ENCODE measurements at regions not wholly inside any gene's neighbourhood (a gene's known extent, or its start where the extent isn't known, plus 50 kb on each side); places are given as distances from the start of the nearest gene placed in this dataset.

DNA sequence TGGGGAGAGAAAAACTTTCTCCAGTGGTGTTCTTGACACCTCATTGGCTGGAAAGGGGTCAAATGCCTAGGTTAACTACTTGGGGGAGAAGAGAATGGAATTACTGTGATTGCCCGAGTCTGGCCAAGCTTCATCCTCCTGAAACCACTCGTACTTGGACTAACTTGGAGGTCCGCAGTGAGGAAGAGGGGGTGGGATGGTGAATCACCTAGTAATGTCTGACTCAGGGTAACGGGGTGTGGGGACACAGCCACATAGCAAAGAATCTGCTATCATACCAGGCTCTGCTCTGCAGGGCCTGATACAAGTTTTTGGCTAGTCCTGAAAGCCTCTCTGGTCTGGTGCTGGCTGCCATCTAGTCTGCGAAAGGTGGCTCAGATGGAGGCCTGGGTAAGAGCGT, 190.9 kb downstream of the RPS24 start:
- Mint-ChIP-seq H3K9me3 (ENCODE audit: low read depth, unreplicated experiment) (no peaks in the 10 kb centered on the region), H3K27me3 (ENCODE audit: unreplicated experiment) (peaks cover 95% of the 10 kb centered on the region), H3K27ac (ENCODE audit: unreplicated experiment) (no peak overlapping the region), H3K4me1 (ENCODE audit: low read depth, unreplicated experiment) (no peaks in the 10 kb centered on the region), H3K36me3 (ENCODE audit: insufficient read depth, unreplicated experiment) (no peaks in the 10 kb centered on the region), H3K4me3 (ENCODE audit: low read depth, unreplicated experiment) (no peak overlapping the region)
- BruUV-seq (replicated peaks) = no TSS peak
- DNase-seq = no peak
- intact Hi-C loops (cut with micrococcal nuclease; ENCODE audit: unreplicated experiment) = no loop called here
- TF ChIP-seq, protein P1, sequence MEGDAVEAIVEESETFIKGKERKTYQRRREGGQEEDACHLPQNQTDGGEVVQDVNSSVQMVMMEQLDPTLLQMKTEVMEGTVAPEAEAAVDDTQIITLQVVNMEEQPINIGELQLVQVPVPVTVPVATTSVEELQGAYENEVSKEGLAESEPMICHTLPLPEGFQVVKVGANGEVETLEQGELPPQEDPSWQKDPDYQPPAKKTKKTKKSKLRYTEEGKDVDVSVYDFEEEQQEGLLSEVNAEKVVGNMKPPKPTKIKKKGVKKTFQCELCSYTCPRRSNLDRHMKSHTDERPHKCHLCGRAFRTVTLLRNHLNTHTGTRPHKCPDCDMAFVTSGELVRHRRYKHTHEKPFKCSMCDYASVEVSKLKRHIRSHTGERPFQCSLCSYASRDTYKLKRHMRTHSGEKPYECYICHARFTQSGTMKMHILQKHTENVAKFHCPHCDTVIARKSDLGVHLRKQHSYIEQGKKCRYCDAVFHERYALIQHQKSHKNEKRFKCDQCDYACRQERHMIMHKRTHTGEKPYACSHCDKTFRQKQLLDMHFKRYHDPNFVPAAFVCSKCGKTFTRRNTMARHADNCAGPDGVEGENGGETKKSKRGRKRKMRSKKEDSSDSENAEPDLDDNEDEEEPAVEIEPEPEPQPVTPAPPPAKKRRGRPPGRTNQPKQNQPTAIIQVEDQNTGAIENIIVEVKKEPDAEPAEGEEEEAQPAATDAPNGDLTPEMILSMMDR (IDR thresholded peaks at IDR 0.05; ENCODE audit: unreplicated experiment) = no peak
- CTCF ChIA-PET = no interaction called here

DNA sequence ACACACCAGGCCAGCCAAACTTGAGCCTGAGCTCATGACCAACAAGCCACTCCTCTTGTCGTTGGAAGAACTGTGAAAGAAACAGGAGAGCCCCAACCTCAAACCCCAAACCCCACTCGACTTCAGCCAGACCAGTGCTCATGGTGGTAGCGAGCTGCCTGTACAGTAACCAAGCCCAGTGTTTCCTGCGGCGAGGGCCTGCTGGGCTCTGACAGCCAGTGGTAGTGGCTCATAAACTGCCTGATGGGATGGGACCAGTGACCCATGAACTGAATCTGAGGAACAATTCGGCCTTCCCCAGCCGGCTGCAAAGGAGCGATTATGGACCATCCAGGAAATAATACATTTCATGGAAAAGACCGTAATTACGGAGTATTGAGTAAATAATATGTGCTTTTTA, 191.9 kb downstream of the RPS24 start:
- H3K27me3 Mint-ChIP-seq (ENCODE audit: unreplicated experiment) = peaks cover 95% of the 10 kb centered on the region

DNA sequence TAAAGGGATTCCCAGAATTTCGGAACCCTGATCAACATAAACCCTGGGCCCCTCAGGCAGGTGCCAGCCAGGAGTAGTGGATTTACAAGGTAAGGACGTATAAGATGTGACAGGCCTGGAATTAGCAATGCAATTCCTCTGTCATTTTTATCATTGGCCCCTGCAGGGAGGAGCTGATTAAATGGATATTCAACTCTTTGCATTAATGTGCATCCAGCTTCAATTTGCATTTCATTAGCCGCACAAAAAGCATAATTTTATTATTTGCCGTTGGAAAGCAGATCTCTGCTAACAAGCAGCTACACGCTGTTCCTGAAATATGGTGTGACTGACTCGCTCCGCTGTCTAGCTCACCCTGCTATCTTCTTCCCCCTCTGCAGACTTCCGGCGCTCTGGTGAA, 195.8 kb downstream of the RPS24 start:
- no peak for DNase-seq
- H3K27ac Mint-ChIP-seq (ENCODE audit: unreplicated experiment) = no peak overlapping the region
- peaks cover 93% of the 10 kb centered on the region for H3K27me3 Mint-ChIP-seq (ENCODE audit: unreplicated experiment)
- BruUV-seq (replicated peaks) = no TSS peak
- H3K4me3 Mint-ChIP-seq (ENCODE audit: low read depth, unreplicated experiment) = no peak overlapping the region
- TF ChIP-seq, protein P1 (IDR thresholded peaks at IDR 0.05; ENCODE audit: unreplicated experiment) = no peak
- CTCF ChIA-PET = interaction anchor here (0.6 kb wide), 2 partner anchors 320 to 376 kb away, joined by 4 to 5 read pairs; no protein-coding TSS in a partner anchor
- H3K4me1 Mint-ChIP-seq (ENCODE audit: low read depth, unreplicated experiment) = no peaks in the 10 kb centered on the region
- H3K9me3 Mint-ChIP-seq (ENCODE audit: low read depth, unreplicated experiment) = no peaks in the 10 kb centered on the region
- no peaks in the 10 kb centered on the region for H3K36me3 Mint-ChIP-seq (ENCODE audit: insufficient read depth, unreplicated experiment)
- intact Hi-C loops (cut with micrococcal nuclease; ENCODE audit: unreplicated experiment) = no loop called here

More for the DNA sequence above, 191.9 kb downstream of the RPS24 start:
- BruUV-seq (replicated peaks) = no TSS peak
- Mint-ChIP-seq H3K4me1 (ENCODE audit: low read depth, unreplicated experiment) (no peaks in the 10 kb centered on the region), H3K27ac (ENCODE audit: unreplicated experiment) (no peak overlapping the region), H3K4me3 (ENCODE audit: low read depth, unreplicated experiment) (no peak overlapping the region), H3K36me3 (ENCODE audit: insufficient read depth, unreplicated experiment) (no peaks in the 10 kb centered on the region), H3K9me3 (ENCODE audit: low read depth, unreplicated experiment) (no peaks in the 10 kb centered on the region)
- TF ChIP-seq, protein P1 (IDR thresholded peaks at IDR 0.05; ENCODE audit: unreplicated experiment) = no peak
- CTCF ChIA-PET = interaction anchor here (0.6 kb wide), 1 partner anchor 515 kb away, joined by 6 read pairs; no protein-coding TSS in a partner anchor
- intact Hi-C loops (cut with micrococcal nuclease; ENCODE audit: unreplicated experiment) = no loop called here
- DNase-seq = no peak

DNA sequence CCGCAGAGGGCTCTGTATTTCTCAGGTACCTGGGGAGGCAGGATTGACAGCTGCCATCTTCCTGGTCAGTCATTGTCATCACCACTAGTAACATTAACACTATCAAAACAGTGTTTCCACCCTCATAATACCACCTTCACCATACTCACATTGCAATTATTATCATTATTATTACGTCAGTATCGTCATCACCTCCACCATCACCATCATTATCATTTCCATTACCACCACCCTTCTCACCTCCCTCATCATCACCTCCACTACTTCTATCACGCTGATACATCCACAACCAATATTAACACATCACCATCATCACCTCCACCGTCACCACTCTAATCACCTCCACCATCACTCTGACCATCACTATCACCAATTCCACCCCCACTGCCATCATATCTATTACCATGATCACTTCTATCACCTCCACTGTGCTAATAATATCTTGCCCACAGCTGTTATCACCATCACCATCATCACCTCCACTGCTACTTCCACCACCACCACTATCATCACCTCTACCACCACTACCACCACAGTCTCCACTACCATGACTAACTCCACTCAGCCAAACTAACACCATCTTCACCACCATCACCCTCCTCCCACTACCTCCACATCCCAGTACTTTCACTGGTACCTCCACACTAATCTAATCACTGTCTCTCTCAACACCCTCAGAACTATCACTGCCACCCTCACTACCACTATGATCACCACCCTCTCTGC, 196.4 kb downstream of the RPS24 start:
- DNase-seq = no peak
- H3K4me1 Mint-ChIP-seq (ENCODE audit: low read depth, unreplicated experiment) = no peaks in the 10 kb centered on the region
- H3K9me3 Mint-ChIP-seq (ENCODE audit: low read depth, unreplicated experiment) = no peaks in the 10 kb centered on the region
- no TSS peak for BruUV-seq (replicated peaks)
- no peak overlapping the region for H3K27ac Mint-ChIP-seq (ENCODE audit: unreplicated experiment)
- H3K27me3 Mint-ChIP-seq (ENCODE audit: unreplicated experiment) = peaks cover 93% of the 10 kb centered on the region
- no peaks in the 10 kb centered on the region for H3K36me3 Mint-ChIP-seq (ENCODE audit: insufficient read depth, unreplicated experiment)
- H3K4me3 Mint-ChIP-seq (ENCODE audit: low read depth, unreplicated experiment) = no peak overlapping the region
- TF ChIP-seq, protein P1 (IDR thresholded peaks at IDR 0.05; ENCODE audit: unreplicated experiment) = no peak
- intact Hi-C loops (cut with micrococcal nuclease; ENCODE audit: unreplicated experiment) = no loop called here
- CTCF ChIA-PET = interaction anchor here (0.6 kb wide), 2 partner anchors 319 to 376 kb away, joined by 4 to 5 read pairs; no protein-coding TSS in a partner anchor
